HepG2 (cell line): ENCODE measurements at regions not wholly inside any gene's neighbourhood (a gene's known extent, or its start where the extent isn't known, plus 50 kb on each side); places are given as distances from the start of the nearest gene placed in this dataset.

Source experiments
- ATF7-NPFF ChIP-seq: sonication (generic); formaldehyde crosslinking; IDR thresholded peaks from 2 replicates; pipeline ENCODE4 v1.8.1; 2023; ENCODE audit warnings: mild to moderate bottlenecking, low read depth, missing genetic modification reagents, moderate library complexity
- EP300 ChIP-seq, 3 experiments: sonication (generic) in 1 of 3; formaldehyde crosslinking in 1 of 3; IDR thresholded peaks; 2 replicates each; pipeline versions ENCODE4 v1.5.1 to v1.6.1; 2011 to 2020; ENCODE audit warnings: low read depth in 2 of 3, low read length in 2 of 3, borderline replicate concordance in 1 of 3, improper control_type of control experiment in 1 of 3, mild to moderate bottlenecking in 1 of 3, missing genetic modification reagents in 1 of 3, moderate library complexity in 1 of 3
- MTA1 ChIP-seq: sonication (generic); formaldehyde crosslinking; IDR thresholded peaks from 2 replicates; pipeline ENCODE4 v1.4.0; 2020; ENCODE audit warnings: missing genetic modification reagents, mild to moderate bottlenecking, borderline replicate concordance
- NR2F1 ChIP-seq, 2 experiments: fragments of 450-650 bp in 1 of 2; formaldehyde crosslinking in 1 of 2; IDR thresholded peaks; 2 replicates each; pipeline versions ENCODE4 v1.5.0 to v1.6.1; 2016 to 2020; ENCODE audit warnings: mild to moderate bottlenecking in 1 of 2, missing compliant biosample characterization in 1 of 2, missing genetic modification reagents in 1 of 2, moderate library complexity in 1 of 2
- PRMT3 ChIP-seq: sonication (generic); formaldehyde crosslinking; IDR thresholded peaks from 2 replicates; pipeline ENCODE4 v1.8.1; 2022; ENCODE audit warnings: low read depth, mild to moderate bottlenecking, moderate library complexity, missing genetic modification reagents, borderline replicate concordance
- REXO4 ChIP-seq: sonication (generic); formaldehyde crosslinking; IDR thresholded peaks from 2 replicates; pipeline ENCODE4 v1.8.0; 2022; ENCODE audit warnings: missing genetic modification reagents, mild to moderate bottlenecking, borderline replicate concordance
- STAT5B ChIP-seq: sonication (generic); formaldehyde crosslinking; IDR thresholded peaks from 2 replicates; pipeline ENCODE4 v1.4.0; 2020; ENCODE audit warnings: missing genetic modification reagents
- TBL1XR1 ChIP-seq: fragments of 150-350 bp; IDR thresholded peaks from 2 replicates; pipeline ENCODE4 v1.6.1; 2014; ENCODE audit warnings: borderline replicate concordance, low read length; ENCODE audit not compliant: partially characterized antibody
- TCF12 ChIP-seq, 2 experiments: fragments of 450-650 bp in 1 of 2; sonication (generic) in 1 of 2; formaldehyde crosslinking in 1 of 2; IDR thresholded peaks; 2 replicates each; pipeline versions ENCODE4 v1.6.1 to v1.8.0; 2017 to 2022; ENCODE audit warnings: antibody characterized with exemption in 1 of 2, mild to moderate bottlenecking in 1 of 2, missing genetic modification reagents in 1 of 2, moderate library complexity in 1 of 2
- ZNF101 ChIP-seq: sonication (generic); formaldehyde crosslinking; IDR thresholded peaks from 2 replicates; pipeline ENCODE4 v1.4.0; 2020; ENCODE audit warnings: mild to moderate bottlenecking, low read depth, missing genetic modification reagents, borderline replicate concordance
- ZNF576 ChIP-seq: sonication (generic); formaldehyde crosslinking; IDR thresholded peaks from 2 replicates; pipeline ENCODE4 v1.4.0; 2020; ENCODE audit warnings: mild to moderate bottlenecking, missing genetic modification reagents
- ZNF841 ChIP-seq: sonication (generic); formaldehyde crosslinking; IDR thresholded peaks from 2 replicates; pipeline ENCODE4 v1.8.1; 2023; ENCODE audit warnings: missing genetic modification reagents, borderline replicate concordance
- TF ChIP-seq, protein P1 (sequence below): IDR thresholded peaks from 2 replicates; pipeline ENCODE4 v1.6.1; 2012; ENCODE audit warnings: low read length, improper control_type of control experiment
- TF ChIP-seq, protein P2 (sequence below): sonication (generic); formaldehyde crosslinking; IDR thresholded peaks from 2 replicates; pipeline ENCODE4 v1.5.0; 2020; ENCODE audit warnings: mild to moderate bottlenecking, missing genetic modification reagents, borderline replicate concordance
- TF ChIP-seq, protein P3 (sequence below): IDR thresholded peaks from 2 replicates; pipeline ENCODE4 v1.6.1; 2016; ENCODE audit warnings: missing compliant biosample characterization, missing genetic modification reagents, borderline replicate concordance

DNA sequence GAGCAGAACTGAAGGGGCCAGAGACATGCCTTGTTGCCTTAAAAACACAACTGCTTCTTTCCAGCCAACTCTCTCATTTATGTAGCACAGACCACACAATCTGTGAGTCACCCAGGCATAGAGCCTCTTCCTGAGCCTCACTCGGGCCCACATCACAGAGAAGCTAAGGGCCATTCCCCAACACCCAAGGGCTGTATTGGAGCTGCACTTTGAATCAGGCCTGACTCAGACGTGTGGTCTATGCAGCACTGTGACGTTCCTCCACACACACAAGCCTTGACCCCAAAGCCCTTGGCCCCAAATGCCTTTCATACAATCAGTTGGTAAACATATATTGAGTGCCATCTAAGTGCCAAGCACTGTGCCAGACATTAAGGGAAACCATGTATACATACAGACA lies 308.9 kb upstream of the DYNLRB2 start (continued):
- TF ChIP-seq, protein P1, sequence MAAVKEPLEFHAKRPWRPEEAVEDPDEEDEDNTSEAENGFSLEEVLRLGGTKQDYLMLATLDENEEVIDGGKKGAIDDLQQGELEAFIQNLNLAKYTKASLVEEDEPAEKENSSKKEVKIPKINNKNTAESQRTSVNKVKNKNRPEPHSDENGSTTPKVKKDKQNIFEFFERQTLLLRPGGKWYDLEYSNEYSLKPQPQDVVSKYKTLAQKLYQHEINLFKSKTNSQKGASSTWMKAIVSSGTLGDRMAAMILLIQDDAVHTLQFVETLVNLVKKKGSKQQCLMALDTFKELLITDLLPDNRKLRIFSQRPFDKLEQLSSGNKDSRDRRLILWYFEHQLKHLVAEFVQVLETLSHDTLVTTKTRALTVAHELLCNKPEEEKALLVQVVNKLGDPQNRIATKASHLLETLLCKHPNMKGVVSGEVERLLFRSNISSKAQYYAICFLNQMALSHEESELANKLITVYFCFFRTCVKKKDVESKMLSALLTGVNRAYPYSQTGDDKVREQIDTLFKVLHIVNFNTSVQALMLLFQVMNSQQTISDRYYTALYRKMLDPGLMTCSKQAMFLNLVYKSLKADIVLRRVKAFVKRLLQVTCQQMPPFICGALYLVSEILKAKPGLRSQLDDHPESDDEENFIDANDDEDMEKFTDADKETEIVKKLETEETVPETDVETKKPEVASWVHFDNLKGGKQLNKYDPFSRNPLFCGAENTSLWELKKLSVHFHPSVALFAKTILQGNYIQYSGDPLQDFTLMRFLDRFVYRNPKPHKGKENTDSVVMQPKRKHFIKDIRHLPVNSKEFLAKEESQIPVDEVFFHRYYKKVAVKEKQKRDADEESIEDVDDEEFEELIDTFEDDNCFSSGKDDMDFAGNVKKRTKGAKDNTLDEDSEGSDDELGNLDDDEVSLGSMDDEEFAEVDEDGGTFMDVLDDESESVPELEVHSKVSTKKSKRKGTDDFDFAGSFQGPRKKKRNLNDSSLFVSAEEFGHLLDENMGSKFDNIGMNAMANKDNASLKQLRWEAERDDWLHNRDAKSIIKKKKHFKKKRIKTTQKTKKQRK: no peak
- TF ChIP-seq ATF7-NPFF (no peak), ZNF841 (CRISPR knock-in tag) (no peak), PRMT3 (no peak), TBL1XR1 (no peak), REXO4 (CRISPR knock-in tag) (no peak), EP300 (IDR thresholded peaks at IDR 0.05; ENCODE audit: low read depth in 2 of 2, low read length in 2 of 2) (peak in 1 of 2 experiments; percentile 15; a peak in 1 of 4 replicates), EP300 (CRISPR knock-in tag; IDR thresholded peaks at IDR 0.05; ENCODE audit: borderline replicate concordance) (no peak), ZNF576 (CRISPR knock-in tag) (no peak), NR2F1 (CRISPR knock-in tag; IDR thresholded peaks at IDR 0.05) (peak; percentile 65 to 89), STAT5B (CRISPR knock-in tag) (no peak), ZNF101 (CRISPR knock-in tag) (no peak), TCF12 (IDR thresholded peaks at IDR 0.05) (no peak), TCF12 (CRISPR knock-in tag; IDR thresholded peaks at IDR 0.05) (no peak), MTA1 (CRISPR knock-in tag) (no peak)
- TF ChIP-seq, protein P2, sequence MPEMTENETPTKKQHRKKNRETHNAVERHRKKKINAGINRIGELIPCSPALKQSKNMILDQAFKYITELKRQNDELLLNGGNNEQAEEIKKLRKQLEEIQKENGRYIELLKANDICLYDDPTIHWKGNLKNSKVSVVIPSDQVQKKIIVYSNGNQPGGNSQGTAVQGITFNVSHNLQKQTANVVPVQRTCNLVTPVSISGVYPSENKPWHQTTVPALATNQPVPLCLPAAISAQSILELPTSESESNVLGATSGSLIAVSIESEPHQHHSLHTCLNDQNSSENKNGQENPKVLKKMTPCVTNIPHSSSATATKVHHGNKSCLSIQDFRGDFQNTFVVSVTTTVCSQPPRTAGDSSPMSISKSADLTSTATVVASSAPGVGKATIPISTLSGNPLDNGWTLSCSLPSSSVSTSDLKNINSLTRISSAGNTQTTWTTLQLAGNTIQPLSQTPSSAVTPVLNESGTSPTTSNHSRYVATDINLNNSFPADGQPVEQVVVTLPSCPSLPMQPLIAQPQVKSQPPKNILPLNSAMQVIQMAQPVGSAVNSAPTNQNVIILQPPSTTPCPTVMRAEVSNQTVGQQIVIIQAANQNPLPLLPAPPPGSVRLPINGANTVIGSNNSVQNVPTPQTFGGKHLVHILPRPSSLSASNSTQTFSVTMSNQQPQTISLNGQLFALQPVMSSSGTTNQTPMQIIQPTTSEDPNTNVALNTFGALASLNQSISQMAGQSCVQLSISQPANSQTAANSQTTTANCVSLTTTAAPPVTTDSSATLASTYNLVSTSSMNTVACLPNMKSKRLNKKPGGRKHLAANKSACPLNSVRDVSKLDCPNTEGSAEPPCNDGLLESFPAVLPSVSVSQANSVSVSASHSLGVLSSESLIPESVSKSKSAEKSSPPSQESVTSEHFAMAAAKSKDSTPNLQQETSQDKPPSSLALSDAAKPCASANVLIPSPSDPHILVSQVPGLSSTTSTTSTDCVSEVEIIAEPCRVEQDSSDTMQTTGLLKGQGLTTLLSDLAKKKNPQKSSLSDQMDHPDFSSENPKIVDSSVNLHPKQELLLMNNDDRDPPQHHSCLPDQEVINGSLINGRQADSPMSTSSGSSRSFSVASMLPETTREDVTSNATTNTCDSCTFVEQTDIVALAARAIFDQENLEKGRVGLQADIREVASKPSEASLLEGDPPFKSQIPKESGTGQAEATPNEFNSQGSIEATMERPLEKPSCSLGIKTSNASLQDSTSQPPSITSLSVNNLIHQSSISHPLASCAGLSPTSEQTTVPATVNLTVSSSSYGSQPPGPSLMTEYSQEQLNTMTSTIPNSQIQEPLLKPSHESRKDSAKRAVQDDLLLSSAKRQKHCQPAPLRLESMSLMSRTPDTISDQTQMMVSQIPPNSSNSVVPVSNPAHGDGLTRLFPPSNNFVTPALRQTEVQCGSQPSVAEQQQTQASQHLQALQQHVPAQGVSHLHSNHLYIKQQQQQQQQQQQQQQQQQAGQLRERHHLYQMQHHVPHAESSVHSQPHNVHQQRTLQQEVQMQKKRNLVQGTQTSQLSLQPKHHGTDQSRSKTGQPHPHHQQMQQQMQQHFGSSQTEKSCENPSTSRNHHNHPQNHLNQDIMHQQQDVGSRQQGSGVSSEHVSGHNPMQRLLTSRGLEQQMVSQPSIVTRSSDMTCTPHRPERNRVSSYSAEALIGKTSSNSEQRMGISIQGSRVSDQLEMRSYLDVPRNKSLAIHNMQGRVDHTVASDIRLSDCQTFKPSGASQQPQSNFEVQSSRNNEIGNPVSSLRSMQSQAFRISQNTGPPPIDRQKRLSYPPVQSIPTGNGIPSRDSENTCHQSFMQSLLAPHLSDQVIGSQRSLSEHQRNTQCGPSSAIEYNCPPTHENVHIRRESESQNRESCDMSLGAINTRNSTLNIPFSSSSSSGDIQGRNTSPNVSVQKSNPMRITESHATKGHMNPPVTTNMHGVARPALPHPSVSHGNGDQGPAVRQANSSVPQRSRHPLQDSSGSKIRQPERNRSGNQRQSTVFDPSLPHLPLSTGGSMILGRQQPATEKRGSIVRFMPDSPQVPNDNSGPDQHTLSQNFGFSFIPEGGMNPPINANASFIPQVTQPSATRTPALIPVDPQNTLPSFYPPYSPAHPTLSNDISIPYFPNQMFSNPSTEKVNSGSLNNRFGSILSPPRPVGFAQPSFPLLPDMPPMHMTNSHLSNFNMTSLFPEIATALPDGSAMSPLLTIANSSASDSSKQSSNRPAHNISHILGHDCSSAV (CRISPR knock-in tag): no peak
- TF ChIP-seq, protein P3, sequence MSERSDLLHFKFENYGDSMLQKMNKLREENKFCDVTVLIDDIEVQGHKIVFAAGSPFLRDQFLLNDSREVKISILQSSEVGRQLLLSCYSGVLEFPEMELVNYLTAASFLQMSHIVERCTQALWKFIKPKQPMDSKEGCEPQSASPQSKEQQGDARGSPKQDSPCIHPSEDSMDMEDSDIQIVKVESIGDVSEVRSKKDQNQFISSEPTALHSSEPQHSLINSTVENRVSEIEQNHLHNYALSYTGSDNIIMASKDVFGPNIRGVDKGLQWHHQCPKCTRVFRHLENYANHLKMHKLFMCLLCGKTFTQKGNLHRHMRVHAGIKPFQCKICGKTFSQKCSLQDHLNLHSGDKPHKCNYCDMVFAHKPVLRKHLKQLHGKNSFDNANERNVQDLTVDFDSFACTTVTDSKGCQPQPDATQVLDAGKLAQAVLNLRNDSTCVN (CRISPR knock-in tag): no peak
